ENCODE measurements at regions not wholly inside any gene's neighbourhood (a gene's known extent, or its start where the extent isn't known, plus 50 kb on each side); places are given as distances from the start of the nearest gene placed in this dataset.

GRCh38 chr10:128996092-128996491 is 470.9 kb upstream of the MGMT start (continued):
- TF ChIP-seq FOXJ3 (CRISPR knock-in tag; IDR thresholded peaks at IDR 0.05): no peak
- TF ChIP-seq EP300 (IDR thresholded peaks at IDR 0.05; ENCODE audit: borderline replicate concordance in 1 of 2, low read depth in 1 of 2, low read length in 1 of 2): no peak

DNA sequence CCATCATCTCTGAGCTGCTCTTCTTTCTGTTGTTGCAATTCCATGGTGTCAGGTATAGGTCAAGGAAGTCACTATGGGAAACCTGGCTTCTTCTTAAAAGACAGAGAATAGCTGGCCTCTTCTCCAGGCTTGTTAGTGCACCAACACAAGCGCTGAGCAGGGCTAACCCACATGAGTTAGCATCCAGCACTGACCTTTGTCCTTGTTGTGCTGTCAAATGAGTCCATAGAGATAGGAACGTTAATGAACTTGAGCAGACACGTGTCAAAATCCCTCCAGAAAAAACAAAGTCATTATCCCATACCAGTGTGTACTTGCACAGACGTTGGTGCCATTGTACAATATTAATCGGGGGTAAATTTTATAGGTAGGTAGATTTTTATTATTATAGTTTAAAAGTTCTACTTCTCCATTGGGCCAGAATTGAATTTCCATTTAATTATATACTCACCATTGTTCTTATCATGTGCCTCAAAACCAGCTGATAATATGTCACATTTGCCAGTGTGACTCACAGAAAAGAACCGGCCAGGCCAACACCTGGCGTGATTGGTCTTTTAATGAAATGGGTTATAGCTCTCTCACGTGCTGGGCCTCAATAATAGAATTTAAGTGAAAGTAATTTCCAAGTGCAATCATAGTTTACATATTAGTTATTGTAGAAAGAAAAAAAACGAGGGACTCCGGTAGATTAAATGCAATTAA is 468.8 kb upstream of the MGMT start:
- Histone ChIP-seq H3K9me2 (no peaks in the 10 kb centered on the region), H3K27me3 (ENCODE audit: insufficient read depth) (no peaks in the 10 kb centered on the region), H3K4me3 (ENCODE audit: low read depth in 2 of 2, low read length in 1 of 2) (no peak overlapping the region), H3K36me3 (replicated peaks in 1 of 2; ENCODE audit: control insufficient read depth in 1 of 2, insufficient read depth in 2 of 2, low read length in 1 of 2) (no peaks in the 10 kb centered on the region), H3K9ac (no peak overlapping the region), H3K4me1 (ENCODE audit: control insufficient read depth in 1 of 2, insufficient read depth in 2 of 2, low read depth in 1 of 2, low read length in 1 of 2) (no peaks in the 10 kb centered on the region), H3K79me2 (ENCODE audit: insufficient read depth) (no peaks in the 10 kb centered on the region), H2AFZ (ENCODE audit: low read depth) (no peak overlapping the region), H3K9me3 (no peaks in the 10 kb centered on the region), H3K27ac (ENCODE audit: low read depth in 2 of 2, low read length in 1 of 2) (no peak overlapping the region), H3K4me2 (no peak overlapping the region), H4K20me1 (ENCODE audit: insufficient read depth) (no peaks in the 10 kb centered on the region), H3F3A (replicated peaks; ENCODE audit: insufficient read depth) (no peaks in the 10 kb centered on the region)
- ChIA-PET CTCF (interaction anchor here (1.2 kb wide), 1 partner anchor 33 kb away, joined by 4 read pairs; no protein-coding TSS in a partner anchor), POLR2A (no interaction called here)
- WGBS (ENCODE audit: low lambda C conversion rate): 44% methylated on average over 10 of the region's 10 CpGs
- TF ChIP-seq EZH2phosphoT487 (IDR thresholded peaks at IDR 0.05; ENCODE audit: borderline replicate concordance, low read depth) (no peak), TAF1 (IDR thresholded peaks at IDR 0.05; ENCODE audit: borderline replicate concordance, low read depth, low read length) (no peak), USF2 (IDR thresholded peaks at IDR 0.05; ENCODE audit: borderline replicate concordance, low read depth, low read length) (no peak), EP300 (IDR thresholded peaks at IDR 0.05; ENCODE audit: borderline replicate concordance in 1 of 2, low read depth in 1 of 2, low read length in 1 of 2) (no peak), GATA2 (CRISPR knock-in tag; IDR thresholded peaks at IDR 0.05) (no peak), REST (IDR thresholded peaks at IDR 0.05; ENCODE audit: low read depth, low read length) (no peak), YY1 (IDR thresholded peaks at IDR 0.05; ENCODE audit: low read depth) (no peak), TCF12 (IDR thresholded peaks at IDR 0.05) (no peak), NFIC (IDR thresholded peaks at IDR 0.05; ENCODE audit: borderline replicate concordance) (no peak), FOSL2 (IDR thresholded peaks at IDR 0.05; ENCODE audit: borderline replicate concordance, low read depth) (no peak)
- TF ChIP-seq, protein P1, sequence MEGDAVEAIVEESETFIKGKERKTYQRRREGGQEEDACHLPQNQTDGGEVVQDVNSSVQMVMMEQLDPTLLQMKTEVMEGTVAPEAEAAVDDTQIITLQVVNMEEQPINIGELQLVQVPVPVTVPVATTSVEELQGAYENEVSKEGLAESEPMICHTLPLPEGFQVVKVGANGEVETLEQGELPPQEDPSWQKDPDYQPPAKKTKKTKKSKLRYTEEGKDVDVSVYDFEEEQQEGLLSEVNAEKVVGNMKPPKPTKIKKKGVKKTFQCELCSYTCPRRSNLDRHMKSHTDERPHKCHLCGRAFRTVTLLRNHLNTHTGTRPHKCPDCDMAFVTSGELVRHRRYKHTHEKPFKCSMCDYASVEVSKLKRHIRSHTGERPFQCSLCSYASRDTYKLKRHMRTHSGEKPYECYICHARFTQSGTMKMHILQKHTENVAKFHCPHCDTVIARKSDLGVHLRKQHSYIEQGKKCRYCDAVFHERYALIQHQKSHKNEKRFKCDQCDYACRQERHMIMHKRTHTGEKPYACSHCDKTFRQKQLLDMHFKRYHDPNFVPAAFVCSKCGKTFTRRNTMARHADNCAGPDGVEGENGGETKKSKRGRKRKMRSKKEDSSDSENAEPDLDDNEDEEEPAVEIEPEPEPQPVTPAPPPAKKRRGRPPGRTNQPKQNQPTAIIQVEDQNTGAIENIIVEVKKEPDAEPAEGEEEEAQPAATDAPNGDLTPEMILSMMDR (IDR thresholded peaks at IDR 0.05): no peak
- no peak for DNase-seq
